DOHH2 (cell line): ENCODE measurements at regions not wholly inside any gene's neighbourhood (a gene's known extent, or its start where the extent isn't known, plus 50 kb on each side); places are given as distances from the start of the nearest gene placed in this dataset.

Source experiments
- H3F3A ChIP-seq: fragments of 200-600 bp; sonication (generic), shearing (Covaris generic); 2 replicates; pipeline ENCODE4 v1.6.0; 2016; ENCODE audit warnings: antibody characterized with exemption, mild to moderate bottlenecking; ENCODE audit not compliant: control insufficient read depth, insufficient read depth
- H3K27ac ChIP-seq: fragments of 200-600 bp; sonication (generic); 2 replicates; pipeline ENCODE4 v1.5.1; 2014; ENCODE audit warnings: low read depth, mild to moderate bottlenecking, low read length, moderate library complexity
- H3K27me3 ChIP-seq: fragments of 200-600 bp; sonication (generic); 2 replicates; pipeline ENCODE4 v1.6.1; 2014; ENCODE audit warnings: mild to moderate bottlenecking, low read length, mixed read lengths; ENCODE audit not compliant: control insufficient read depth
- H3K36me3 ChIP-seq: fragments of 200-600 bp; sonication (generic); 2 replicates; pipeline ENCODE4 v1.6.1; 2014; ENCODE audit warnings: mild to moderate bottlenecking, low read length, moderate library complexity, mixed read lengths; ENCODE audit not compliant: control insufficient read depth
- H3K4me1 ChIP-seq: fragments of 200-600 bp; sonication (generic); 2 replicates; pipeline ENCODE4 v1.6.1; 2014; ENCODE audit warnings: mild to moderate bottlenecking, low read length, mixed read lengths; ENCODE audit not compliant: control insufficient read depth
- H3K4me2 ChIP-seq: fragments of 200-600 bp; sonication (generic); 2 replicates; pipeline ENCODE4 v1.6.0; 2014; ENCODE audit warnings: mild to moderate bottlenecking, low read length, moderate library complexity
- H3K4me3 ChIP-seq: fragments of 200-600 bp; sonication (generic); 2 replicates; pipeline ENCODE4 v1.5.1; 2014; ENCODE audit warnings: mild to moderate bottlenecking, low read length, mixed read lengths
- H3K79me2 ChIP-seq: fragments of 200-600 bp; sonication (generic); 2 replicates; pipeline ENCODE4 v1.6.1; 2014; ENCODE audit warnings: mild to moderate bottlenecking, low read length, mixed read lengths; ENCODE audit not compliant: control insufficient read depth
- H3K9me2 ChIP-seq: fragments of 200-600 bp; sonication (generic); replicated peaks from 2 replicates; pipeline ENCODE4 v1.6.1; 2014; ENCODE audit warnings: mild to moderate bottlenecking, low read length, mixed read lengths; ENCODE audit not compliant: control insufficient read depth
- H3K9me3 ChIP-seq: fragments of 200-600 bp; sonication (generic); 2 replicates; pipeline ENCODE4 v1.6.1; 2014; ENCODE audit warnings: antibody characterized with exemption, low read length, mixed read lengths; ENCODE audit not compliant: control insufficient read depth, insufficient read depth
- H4K20me1 ChIP-seq: fragments of 200-600 bp; sonication (generic); 2 replicates; pipeline ENCODE4 v1.6.0; 2014; ENCODE audit warnings: low read depth, mild to moderate bottlenecking, antibody characterized with exemption, low read length, moderate library complexity; ENCODE audit not compliant: control insufficient read depth, insufficient read depth
- CTCF ChIP-seq: fragments of 200-600 bp; sonication (generic); IDR thresholded peaks from one replicate; pipeline ENCODE4 v1.5.1; 2014; ENCODE audit warnings: antibody characterized with exemption, mild to moderate bottlenecking, low read depth, low read length; ENCODE audit not compliant: poor library complexity, severe bottlenecking
- EZH2phosphoT487 ChIP-seq: fragments of 200-600 bp; sonication (generic); IDR thresholded peaks from 2 replicates; pipeline ENCODE4 v1.6.1; 2017; ENCODE audit warnings: borderline replicate concordance, mild to moderate bottlenecking, antibody characterized with exemption, low read length, moderate library complexity, mixed read lengths

- Histone ChIP-seq H3K79me2 (no peaks in the 10 kb centered on the region), H3K27me3 (no peaks in the 10 kb centered on the region), H3K4me3 (no peak overlapping the region), H3K9me2 (no peaks in the 10 kb centered on the region), H4K20me1 (no peaks in the 10 kb centered on the region), H3K4me1 (no peaks in the 10 kb centered on the region), H3F3A (no peaks in the 10 kb centered on the region), H3K36me3 (no peaks in the 10 kb centered on the region), H3K4me2 (no peak overlapping the region), H3K9me3 (no peaks in the 10 kb centered on the region), H3K27ac (no peak overlapping the region)
- TF ChIP-seq CTCF, result no peak
- TF ChIP-seq EZH2phosphoT487, result no peak
Measured at GRCh38 chr11:11209967-11210366, 143.1 kb downstream of the CSNK2A3 start.

GRCh38 chr11:11208994-11209393, 144.1 kb downstream of the CSNK2A3 start:
- no peaks in the 10 kb centered on the region for H3K4me1 ChIP-seq
- no peak overlapping the region for H3K27ac ChIP-seq
- H3K9me3 ChIP-seq, result no peaks in the 10 kb centered on the region
- H3K4me2 ChIP-seq, result no peak overlapping the region
- no peaks in the 10 kb centered on the region for H3F3A ChIP-seq
- H3K79me2 ChIP-seq, result no peaks in the 10 kb centered on the region
- no peaks in the 10 kb centered on the region for H3K27me3 ChIP-seq
- TF ChIP-seq EZH2phosphoT487, result no peak
- no peak for TF ChIP-seq CTCF
- no peaks in the 10 kb centered on the region for H3K9me2 ChIP-seq
- no peaks in the 10 kb centered on the region for H4K20me1 ChIP-seq
- H3K4me3 ChIP-seq, result no peak overlapping the region
- no peaks in the 10 kb centered on the region for H3K36me3 ChIP-seq

- Histone ChIP-seq H3K79me2 (no peaks in the 10 kb centered on the region), H3K9me3 (no peaks in the 10 kb centered on the region; the same call in 1 of the 2 replicates), H3F3A (no peaks in the 10 kb centered on the region), H3K4me2 (no peak overlapping the region), H3K4me3 (no peak overlapping the region), H3K4me1 (no peaks in the 10 kb centered on the region), H3K36me3 (no peaks in the 10 kb centered on the region), H3K27ac (no peak overlapping the region), H3K9me2 (no peaks in the 10 kb centered on the region), H4K20me1 (no peaks in the 10 kb centered on the region), H3K27me3 (no peaks in the 10 kb centered on the region)
- TF ChIP-seq EZH2phosphoT487 (no peak), CTCF (peak; percentile 42)
Measured at GRCh38 chr11:11207428-11207827, 145.6 kb downstream of the CSNK2A3 start.

GRCh38 chr11:11206484-11206883, 146.6 kb downstream of the CSNK2A3 start:
- H3K4me2 ChIP-seq, result no peak overlapping the region
- no peaks in the 10 kb centered on the region for H3K36me3 ChIP-seq
- no peaks in the 10 kb centered on the region for H4K20me1 ChIP-seq
- H3K4me3 ChIP-seq, result no peak overlapping the region
- H3K9me2 ChIP-seq, result no peaks in the 10 kb centered on the region
- no peak for TF ChIP-seq CTCF
- no peaks in the 10 kb centered on the region for H3F3A ChIP-seq
- H3K27me3 ChIP-seq, result no peaks in the 10 kb centered on the region
- no peaks in the 10 kb centered on the region for H3K79me2 ChIP-seq
- no peaks in the 10 kb centered on the region for H3K4me1 ChIP-seq
- H3K9me3 ChIP-seq, result no peaks in the 10 kb centered on the region; the same call in 1 of the 2 replicates
- no peak overlapping the region for H3K27ac ChIP-seq
